ENCODE measurements at regions not wholly inside any gene's neighbourhood (a gene's known extent, or its start where the extent isn't known, plus 50 kb on each side); places are given as distances from the start of the nearest gene placed in this dataset.
"Not testable (repeated sequence)": the region's sequence is repeated elsewhere in the genome, so short reads cannot be mapped to it uniquely, and the experiment has no call there.

GRCh38 chr17:14756479-14756878 lies 455.6 kb downstream of the HS3ST3B1 start:
- DNase-seq = no peak

DNA sequence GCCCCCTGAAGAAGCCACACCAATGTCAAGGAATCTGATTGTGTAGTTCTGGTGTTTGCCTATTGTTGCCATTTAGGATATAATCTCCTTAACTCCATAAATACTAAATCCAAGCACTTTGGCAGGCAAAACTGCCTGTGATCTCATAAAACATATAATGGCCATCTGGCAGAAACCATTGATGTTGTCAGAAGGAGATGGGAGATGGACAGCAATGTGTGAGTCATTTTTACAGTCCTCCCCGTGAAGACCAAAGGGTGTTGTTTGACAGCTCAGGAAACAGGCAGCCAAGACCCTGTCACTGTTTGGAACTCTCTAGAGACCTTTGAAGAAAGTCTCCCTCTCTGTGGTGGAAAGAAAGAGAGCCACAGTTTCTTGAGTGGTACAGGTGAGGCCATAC lies 454.1 kb downstream of the HS3ST3B1 start:
- DNase-seq = no peak

DNA sequence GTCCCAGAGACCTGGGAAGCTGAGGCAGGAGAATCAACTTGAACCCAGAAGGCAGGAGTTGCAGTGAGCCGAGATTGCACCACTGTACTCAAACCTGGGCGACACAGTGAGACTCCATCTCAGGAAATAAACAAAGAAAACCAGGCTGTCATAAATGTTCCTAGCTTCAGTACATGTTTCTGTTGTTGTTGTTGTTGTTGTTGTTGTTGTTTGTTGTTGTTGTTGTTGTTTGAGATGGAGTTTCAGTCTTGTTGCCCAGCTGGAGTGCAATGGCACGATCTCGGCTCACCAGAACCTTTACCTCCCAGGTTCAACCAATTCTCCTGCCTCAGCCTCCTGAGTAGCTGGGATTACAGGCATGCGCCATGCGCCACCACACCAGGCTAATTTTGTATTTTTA lies 452.5 kb downstream of the HS3ST3B1 start:
- no peak for DNase-seq

DNA sequence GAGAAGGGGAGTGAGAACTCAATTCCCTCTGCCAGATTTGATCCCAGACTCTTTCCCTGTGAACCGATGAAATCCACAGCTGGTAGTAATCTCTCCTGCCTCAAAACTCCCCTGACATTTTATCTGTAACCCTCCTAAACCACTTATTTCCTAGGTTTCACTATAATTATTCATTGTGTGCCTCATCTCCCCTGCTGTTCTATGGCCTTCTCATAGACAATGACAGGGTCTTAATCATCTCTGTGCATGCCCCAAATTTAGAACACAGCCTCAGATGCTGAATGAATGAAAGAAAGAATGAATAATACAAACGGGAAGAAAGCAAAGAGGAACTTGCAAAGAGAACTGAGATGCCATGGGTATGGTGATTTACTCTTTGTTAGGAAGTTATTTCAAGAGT lies 451.1 kb downstream of the HS3ST3B1 start:
- no peak for DNase-seq

DNA sequence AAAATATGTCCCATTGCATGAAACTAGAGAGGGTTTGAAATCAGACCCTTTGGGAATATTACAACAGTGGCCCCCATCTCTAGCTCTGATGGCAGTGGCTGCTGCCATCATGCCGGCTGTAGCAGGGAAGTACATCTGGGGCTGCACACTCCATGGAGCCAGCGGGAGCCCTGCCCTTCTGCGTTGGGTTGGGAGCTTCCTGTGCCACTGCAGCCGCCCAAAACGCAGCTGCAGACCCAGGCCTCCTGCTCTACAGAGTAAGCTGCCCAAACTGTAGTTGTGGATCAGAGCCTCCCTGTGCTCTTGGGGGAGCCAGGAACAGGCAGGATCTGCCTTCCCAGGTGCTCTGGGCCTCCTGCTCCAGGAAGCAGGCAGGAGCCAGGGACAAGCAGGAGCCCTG lies 450.0 kb downstream of the HS3ST3B1 start:
- DNase-seq = no peak

GRCh38 chr17:14749269-14749668 lies 448.4 kb downstream of the HS3ST3B1 start:
- DNase-seq = no peak

GRCh38 chr17:14748036-14748710 lies 447.3 kb downstream of the HS3ST3B1 start:
- no peak for DNase-seq

GRCh38 chr17:14747603-14747950 lies 446.7 kb downstream of the HS3ST3B1 start:
- no peak for DNase-seq

- no peak for DNase-seq
Observed at GRCh38 chr17:14746822-14747602, 446.1 kb downstream of the HS3ST3B1 start.

DNA sequence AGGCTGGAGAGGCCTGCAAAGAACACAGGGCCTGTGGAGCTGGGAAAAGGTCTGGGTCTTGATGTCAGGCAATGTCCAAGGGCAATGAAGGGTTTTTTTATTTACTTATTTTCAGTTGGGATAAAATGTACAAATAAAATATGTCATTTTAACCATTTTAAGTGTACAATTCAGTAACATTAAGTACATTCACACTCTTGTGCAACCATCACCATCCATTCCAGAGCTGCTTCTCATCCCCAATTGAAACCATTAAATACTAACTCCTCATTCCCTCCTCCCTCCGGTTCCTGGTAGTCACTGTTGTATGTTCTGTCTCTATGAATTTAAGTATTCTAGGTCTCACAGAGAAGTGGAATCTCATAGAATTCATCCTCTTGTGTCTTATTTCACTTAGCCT lies 444.7 kb downstream of the HS3ST3B1 start:
- DNase-seq = no peak

DNA sequence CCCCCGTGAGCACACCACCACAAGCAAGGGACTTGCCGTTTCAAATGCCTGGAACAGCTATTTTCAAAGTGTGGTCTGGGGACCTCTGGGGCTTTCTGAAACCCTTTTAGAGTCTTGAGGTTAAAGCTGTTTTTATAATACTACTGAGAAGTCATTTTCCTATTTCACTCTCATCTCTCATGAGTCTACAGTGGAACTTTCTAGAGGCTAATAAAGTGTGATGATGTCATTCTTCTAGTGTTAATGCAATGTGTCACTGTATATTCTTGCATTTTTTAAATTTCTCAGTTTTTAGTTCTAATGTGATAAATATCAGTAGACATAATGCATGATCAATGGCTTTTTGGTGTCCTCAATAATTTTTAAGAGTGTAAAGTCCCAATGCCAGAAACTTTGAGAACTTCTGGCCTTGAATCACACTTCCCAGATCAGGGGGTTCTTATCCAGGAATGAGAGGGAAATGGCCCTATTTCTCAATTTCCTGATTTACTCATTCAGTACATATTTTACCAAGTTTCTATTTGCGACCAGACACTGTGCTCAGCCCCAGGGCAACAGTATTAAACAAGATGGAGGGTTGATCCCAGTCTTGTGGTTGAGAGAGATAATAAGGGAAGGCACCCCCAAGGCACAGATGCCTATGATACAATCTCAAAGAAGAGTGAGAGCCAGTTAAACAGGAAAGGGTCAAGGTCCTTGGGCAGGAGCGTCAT lies 444.0 kb downstream of the HS3ST3B1 start:
- no peak for DNase-seq

DNA sequence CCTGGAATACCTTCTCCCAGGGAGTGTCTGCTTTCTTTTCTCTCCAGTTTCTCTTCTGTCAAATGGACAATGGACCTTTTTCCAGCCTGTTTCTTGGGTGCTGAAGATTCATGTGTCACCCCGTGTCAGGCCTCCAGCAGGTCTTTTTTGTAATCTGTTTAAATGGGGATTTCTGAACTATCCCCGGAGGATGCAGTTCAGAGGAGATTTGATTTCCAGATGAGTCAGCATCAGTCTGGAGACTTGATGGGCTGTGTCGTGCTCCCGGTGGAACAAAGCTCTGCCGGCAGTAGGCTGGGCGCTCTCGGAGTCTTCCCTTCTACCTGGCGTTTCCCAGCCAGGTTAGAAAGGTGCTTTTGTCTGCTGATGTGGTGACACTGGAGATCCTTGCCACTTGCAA lies 440.6 kb downstream of the HS3ST3B1 start:
- no peak for DNase-seq

DNA sequence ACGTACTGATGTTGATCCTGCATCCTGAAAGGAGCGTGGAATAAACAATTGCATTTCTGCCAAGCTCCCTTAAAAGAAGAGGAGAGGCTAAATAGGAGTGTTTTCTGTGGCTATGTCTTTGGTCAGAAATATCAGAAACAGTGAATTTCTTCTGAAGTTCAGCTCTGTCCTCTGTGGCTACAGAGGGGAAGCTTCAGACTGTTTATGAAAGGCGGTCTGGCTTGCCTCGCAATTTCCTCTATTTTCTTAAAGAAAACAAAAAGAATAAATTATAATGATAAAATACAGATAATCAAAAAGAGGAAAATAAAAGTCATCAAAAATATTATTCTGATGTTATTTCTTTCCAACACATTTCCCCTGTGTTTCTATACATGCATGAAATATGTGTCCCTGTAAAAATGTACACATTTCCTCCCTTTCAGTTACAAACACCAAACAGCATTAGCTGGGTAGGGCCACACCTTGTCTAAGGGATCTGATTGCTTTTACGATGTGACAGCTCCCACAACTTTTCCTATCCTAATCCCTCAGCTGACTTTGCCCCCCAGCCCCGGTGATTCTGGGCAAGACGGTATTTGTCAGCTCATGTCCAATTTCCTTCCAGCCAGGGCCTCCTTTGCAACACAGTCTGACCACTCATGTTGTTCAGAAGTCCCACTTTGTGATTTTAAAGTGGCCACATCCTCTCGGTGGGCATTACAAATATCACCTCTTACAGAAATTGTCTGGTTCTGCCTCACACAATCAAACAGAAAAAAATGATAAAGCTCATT lies 439.0 kb downstream of the HS3ST3B1 start:
- DNase-seq = no peak

DNA sequence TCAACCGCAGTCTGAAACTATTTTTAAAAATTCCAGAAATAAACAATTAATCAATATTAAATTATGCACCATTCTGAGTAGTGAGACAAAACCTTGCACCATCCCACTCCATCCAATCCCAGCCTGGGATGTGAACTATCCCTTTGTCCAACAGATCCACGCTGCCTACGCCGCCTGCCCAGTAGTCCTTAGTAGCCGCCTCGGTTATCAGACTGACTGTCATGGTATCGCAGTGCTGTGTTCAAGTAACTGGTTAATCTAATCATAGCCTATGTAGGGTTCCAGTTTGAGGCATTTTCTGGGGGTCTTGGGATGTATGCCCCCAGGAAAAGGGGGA lies 437.7 kb downstream of the HS3ST3B1 start:
- DNase-seq = no peak

DNA sequence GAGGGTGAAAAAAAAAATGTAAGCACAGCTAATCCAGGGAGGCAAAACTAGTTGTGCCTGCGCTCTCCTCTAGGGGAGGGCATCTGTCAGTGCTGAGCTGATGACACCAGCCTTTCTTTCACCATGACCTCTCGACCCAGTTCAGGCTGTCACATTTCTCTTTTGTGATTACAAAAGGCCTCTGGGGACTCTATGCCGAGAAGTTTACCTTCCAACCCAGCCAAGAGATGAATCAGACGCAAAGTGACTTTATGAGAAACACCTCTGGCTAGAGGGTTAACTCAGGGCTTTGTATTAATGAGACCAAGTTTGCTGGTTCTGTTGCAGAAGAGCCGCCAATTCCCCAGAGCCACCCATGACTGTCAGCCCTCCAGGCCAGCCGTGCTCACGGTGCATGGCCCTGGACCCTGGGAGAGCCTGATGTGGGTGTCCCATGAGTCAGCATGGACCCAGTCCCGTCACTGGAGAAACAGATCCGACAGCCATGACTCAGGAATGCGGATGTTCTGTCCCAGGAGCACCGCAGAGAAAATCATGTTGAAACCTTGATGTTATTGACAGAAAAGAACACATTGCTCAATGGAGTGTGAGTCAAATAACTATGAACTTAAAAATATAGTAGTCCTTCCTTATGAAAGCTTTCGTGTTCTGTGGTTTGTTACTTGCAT lies 437.2 kb downstream of the HS3ST3B1 start:
- no peak for DNase-seq

DNA sequence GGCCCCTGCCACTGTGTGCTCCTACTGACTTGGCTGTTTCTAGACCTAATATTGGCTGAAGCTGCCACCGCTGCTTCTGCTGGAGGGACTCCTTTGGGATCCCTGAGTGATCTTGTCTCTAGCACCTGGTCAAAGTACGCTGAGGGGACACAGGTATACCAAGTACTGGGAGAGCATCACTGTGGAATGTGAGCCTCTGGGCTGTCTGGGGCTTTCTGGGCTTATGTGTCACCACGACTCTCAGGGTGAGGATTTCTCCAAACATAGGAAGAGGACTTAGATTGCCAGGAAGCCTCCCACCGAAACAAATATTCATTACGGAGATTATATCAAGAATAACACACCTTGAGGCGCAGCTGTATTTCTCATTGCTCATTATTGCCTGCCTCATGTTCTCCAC lies 435.8 kb downstream of the HS3ST3B1 start:
- no peak for DNase-seq

DNA sequence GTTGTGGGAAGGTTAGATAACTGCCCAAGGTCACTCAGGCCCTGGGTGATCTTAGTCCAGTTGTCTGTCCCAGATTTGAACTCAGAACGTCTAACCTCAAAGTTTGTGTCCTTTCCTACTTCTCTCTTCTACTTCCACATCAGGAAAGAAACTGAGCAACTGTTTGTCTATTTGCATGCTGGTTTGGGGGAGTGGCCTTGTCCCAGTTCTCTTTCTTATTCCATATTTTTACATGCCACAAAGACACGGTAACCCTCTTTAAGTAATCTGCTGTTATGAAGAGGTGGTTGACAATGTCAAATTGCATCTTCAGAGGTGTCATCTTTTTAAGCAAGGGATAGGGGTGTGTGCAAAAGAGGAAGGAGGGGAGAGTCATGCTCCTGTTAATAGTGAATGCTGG lies 432.5 kb downstream of the HS3ST3B1 start:
- DNase-seq = no peak

DNA sequence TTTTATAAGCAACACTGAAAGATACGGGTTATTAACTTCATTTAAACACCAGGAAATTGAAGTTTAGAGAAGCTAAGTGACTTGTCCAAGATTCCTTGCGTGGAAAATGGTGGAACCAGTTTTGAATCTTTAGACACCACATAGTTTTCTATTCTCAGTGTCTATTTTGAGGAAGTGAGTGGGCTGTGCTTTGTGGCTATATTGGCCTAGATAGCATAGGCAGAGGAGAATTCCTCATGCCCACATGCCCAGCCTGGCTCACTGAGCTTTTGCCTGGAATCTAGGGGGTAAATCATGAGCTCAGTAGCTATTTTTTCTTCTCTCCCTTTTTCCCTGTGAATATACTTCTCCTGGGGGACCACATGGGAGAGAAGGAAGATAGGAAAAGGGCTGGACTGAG lies 431.3 kb downstream of the HS3ST3B1 start:
- DNase-seq = no peak

GRCh38 chr17:14731591-14731990 lies 430.7 kb downstream of the HS3ST3B1 start:
- DNase-seq = no peak

DNA sequence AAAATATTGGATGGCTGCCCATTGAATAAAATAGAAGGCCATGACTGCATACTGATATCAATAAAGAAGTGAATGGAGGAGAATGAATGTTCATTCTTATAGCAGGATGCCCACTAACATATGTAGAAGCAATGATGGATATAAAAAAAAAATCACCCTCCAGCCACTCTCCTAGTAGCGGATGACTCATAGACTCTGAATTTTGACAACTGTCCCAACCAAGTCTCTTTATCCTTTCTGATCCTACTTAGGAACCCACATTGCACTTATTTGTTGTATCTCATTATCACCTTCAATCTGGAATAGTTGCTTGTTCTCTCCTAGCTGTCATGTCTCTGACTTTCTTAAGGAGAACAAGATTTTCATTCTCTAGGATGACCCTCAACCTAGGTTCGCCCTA lies 429.9 kb downstream of the HS3ST3B1 start:
- no peak for DNase-seq

- no peak for DNase-seq
Observed at GRCh38 chr17:14725729-14726128, 424.8 kb downstream of the HS3ST3B1 start.

- DNase-seq = no peak
Observed at GRCh38 chr17:14724770-14725169, 423.9 kb downstream of the HS3ST3B1 start.

DNA sequence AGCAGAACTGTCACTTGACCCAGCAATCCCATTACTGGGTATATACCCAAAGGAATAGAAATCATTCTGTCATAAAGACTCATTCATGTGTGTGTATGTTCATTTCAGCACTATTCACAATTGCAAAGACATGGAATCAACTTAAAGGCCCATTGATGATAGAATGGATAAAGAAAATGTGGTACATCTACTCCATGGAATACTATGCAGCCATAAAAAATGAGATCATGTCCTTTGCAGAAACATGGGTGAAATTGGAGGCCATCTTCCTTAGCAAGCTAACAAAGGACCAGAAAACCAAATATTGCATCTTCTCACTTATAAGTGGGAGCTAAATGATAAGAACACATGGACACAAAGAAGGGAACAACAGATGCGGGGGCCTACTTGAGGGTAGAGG lies 422.5 kb downstream of the HS3ST3B1 start:
- not testable (repeated sequence) for DNase-seq
